ENCODE measurements at regions not wholly inside any gene's neighbourhood (a gene's known extent, or its start where the extent isn't known, plus 50 kb on each side); places are given as distances from the start of the nearest gene placed in this dataset.

DNA sequence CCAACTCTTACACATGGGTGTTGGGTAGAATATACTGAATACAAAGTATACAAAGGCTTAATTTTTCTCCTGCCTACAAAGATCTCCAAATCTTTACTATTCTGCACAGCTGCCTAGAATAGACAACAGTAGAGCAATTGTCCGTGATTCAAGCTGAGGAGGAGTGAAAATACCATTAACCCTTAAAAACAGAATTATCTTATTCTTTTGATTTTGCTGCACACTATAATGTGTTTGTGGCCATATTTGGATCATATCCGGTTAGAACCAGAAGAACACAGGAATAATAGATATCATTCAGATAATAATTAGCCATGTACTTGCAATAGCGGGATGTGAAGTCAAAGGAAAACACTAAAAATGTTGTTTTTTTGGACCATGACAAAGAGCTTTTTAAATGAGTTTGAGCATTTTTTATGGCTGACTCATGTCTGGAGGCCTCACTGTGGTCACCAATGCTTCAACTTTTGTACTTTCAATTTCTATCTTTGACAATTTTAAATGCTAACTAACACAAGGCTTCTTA lies 197.6 kb upstream of the FOXD3 start:
- Histone ChIP-seq H3K4me1 (ENCODE audit: control insufficient read depth in 1 of 2, insufficient read depth in 2 of 2, low read length in 2 of 2) (no peaks in the 10 kb centered on the region), H3K9me3 (ENCODE audit: control insufficient read depth in 1 of 2, insufficient read depth in 1 of 2, low read depth in 1 of 2, low read length in 2 of 2) (no peaks in the 10 kb centered on the region), H3K9ac (ENCODE audit: low read length) (no peak overlapping the region), H3K36me3 (ENCODE audit: control insufficient read depth in 1 of 2, insufficient read depth in 2 of 2, low read length in 2 of 2) (no peaks in the 10 kb centered on the region), H3K4me2 (ENCODE audit: low read length) (no peak overlapping the region), H3K27me3 (ENCODE audit: insufficient read depth, low read length) (peaks cover 34% of the 10 kb centered on the region), H3K9me2 (ENCODE audit: insufficient read depth) (no peaks in the 10 kb centered on the region), H4K20me1 (ENCODE audit: insufficient read depth) (no peaks in the 10 kb centered on the region; the same call in 1 of the 2 replicates), H2AFZ (ENCODE audit: low read depth, low read length, poor library complexity, severe bottlenecking) (no peak overlapping the region), H3K4me3 (replicated peaks in 1 of 2; ENCODE audit: low read depth in 1 of 2, low read length in 2 of 2) (no peak overlapping the region), H3K27ac (ENCODE audit: low read depth, low read length) (no peak overlapping the region), H3K79me2 (ENCODE audit: insufficient read depth, low read length) (no peaks in the 10 kb centered on the region)
- CTCF ChIA-PET = no interaction called here
- intact Hi-C loops (cut with micrococcal nuclease) = no loop called here
- POLR2A ChIA-PET = no interaction called here
- DNase-seq (ENCODE audit: low read depth, low spot score) = no peak
- no TSS peak for BruUV-seq (replicated peaks)
- TF ChIP-seq POLR2A (IDR thresholded peaks at IDR 0.05; ENCODE audit: borderline replicate concordance, extremely low read depth, insufficient read depth, insufficient read length) (no peak), EZH2phosphoT487 (IDR thresholded peaks at IDR 0.05; ENCODE audit: borderline replicate concordance) (no peak), ELF1 (IDR thresholded peaks at IDR 0.05; ENCODE audit: borderline replicate concordance, low read depth) (no peak), SP1 (IDR thresholded peaks at IDR 0.05; ENCODE audit: low read depth) (no peak), SRF (IDR thresholded peaks at IDR 0.05; ENCODE audit: low read depth) (no peak), SIN3A (IDR thresholded peaks at IDR 0.05; ENCODE audit: low read depth) (no peak), POLR2AphosphoS5 (IDR thresholded peaks at IDR 0.05; ENCODE audit: low read depth, low read length) (no peak), TCF7L2 (IDR thresholded peaks at IDR 0.05; ENCODE audit: borderline replicate concordance, extremely low read depth, insufficient read depth, insufficient read length) (no peak), FOSL1 (IDR thresholded peaks at IDR 0.05; ENCODE audit: low read depth) (no peak), EZH2 (IDR thresholded peaks at IDR 0.05) (no peak), JUND (IDR thresholded peaks at IDR 0.05) (no peak), CEBPB (IDR thresholded peaks at IDR 0.05; ENCODE audit: low read depth) (no peak)
- TF ChIP-seq, protein P1, sequence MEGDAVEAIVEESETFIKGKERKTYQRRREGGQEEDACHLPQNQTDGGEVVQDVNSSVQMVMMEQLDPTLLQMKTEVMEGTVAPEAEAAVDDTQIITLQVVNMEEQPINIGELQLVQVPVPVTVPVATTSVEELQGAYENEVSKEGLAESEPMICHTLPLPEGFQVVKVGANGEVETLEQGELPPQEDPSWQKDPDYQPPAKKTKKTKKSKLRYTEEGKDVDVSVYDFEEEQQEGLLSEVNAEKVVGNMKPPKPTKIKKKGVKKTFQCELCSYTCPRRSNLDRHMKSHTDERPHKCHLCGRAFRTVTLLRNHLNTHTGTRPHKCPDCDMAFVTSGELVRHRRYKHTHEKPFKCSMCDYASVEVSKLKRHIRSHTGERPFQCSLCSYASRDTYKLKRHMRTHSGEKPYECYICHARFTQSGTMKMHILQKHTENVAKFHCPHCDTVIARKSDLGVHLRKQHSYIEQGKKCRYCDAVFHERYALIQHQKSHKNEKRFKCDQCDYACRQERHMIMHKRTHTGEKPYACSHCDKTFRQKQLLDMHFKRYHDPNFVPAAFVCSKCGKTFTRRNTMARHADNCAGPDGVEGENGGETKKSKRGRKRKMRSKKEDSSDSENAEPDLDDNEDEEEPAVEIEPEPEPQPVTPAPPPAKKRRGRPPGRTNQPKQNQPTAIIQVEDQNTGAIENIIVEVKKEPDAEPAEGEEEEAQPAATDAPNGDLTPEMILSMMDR (IDR thresholded peaks at IDR 0.05 in 2 of 3, conservative IDR thresholded peaks at IDR 0.05 in 1 of 3; ENCODE audit: borderline replicate concordance in 1 of 3, insufficient read depth in 1 of 3, low read depth in 2 of 3, low read length in 2 of 3) = no peak
- TF ChIP-seq, protein P2, sequence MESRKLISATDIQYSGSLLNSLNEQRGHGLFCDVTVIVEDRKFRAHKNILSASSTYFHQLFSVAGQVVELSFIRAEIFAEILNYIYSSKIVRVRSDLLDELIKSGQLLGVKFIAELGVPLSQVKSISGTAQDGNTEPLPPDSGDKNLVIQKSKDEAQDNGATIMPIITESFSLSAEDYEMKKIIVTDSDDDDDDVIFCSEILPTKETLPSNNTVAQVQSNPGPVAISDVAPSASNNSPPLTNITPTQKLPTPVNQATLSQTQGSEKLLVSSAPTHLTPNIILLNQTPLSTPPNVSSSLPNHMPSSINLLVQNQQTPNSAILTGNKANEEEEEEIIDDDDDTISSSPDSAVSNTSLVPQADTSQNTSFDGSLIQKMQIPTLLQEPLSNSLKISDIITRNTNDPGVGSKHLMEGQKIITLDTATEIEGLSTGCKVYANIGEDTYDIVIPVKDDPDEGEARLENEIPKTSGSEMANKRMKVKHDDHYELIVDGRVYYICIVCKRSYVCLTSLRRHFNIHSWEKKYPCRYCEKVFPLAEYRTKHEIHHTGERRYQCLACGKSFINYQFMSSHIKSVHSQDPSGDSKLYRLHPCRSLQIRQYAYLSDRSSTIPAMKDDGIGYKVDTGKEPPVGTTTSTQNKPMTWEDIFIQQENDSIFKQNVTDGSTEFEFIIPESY (IDR thresholded peaks at IDR 0.05; ENCODE audit: extremely low read depth, insufficient replicate concordance, low read length) = no peak
- TF ChIP-seq, protein P3, sequence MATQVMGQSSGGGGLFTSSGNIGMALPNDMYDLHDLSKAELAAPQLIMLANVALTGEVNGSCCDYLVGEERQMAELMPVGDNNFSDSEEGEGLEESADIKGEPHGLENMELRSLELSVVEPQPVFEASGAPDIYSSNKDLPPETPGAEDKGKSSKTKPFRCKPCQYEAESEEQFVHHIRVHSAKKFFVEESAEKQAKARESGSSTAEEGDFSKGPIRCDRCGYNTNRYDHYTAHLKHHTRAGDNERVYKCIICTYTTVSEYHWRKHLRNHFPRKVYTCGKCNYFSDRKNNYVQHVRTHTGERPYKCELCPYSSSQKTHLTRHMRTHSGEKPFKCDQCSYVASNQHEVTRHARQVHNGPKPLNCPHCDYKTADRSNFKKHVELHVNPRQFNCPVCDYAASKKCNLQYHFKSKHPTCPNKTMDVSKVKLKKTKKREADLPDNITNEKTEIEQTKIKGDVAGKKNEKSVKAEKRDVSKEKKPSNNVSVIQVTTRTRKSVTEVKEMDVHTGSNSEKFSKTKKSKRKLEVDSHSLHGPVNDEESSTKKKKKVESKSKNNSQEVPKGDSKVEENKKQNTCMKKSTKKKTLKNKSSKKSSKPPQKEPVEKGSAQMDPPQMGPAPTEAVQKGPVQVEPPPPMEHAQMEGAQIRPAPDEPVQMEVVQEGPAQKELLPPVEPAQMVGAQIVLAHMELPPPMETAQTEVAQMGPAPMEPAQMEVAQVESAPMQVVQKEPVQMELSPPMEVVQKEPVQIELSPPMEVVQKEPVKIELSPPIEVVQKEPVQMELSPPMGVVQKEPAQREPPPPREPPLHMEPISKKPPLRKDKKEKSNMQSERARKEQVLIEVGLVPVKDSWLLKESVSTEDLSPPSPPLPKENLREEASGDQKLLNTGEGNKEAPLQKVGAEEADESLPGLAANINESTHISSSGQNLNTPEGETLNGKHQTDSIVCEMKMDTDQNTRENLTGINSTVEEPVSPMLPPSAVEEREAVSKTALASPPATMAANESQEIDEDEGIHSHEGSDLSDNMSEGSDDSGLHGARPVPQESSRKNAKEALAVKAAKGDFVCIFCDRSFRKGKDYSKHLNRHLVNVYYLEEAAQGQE (IDR thresholded peaks at IDR 0.05; ENCODE audit: low read depth) = no peak
- no peak for ATAC-seq
- RAD21 ChIA-PET (ENCODE audit: low non-redundant PET in 1 of 2, low total read pairs in 2 of 2, uncharacterized antibody in 2 of 2, unreplicated experiment in 2 of 2) = no interaction called here
